ENCODE measurements at regions not wholly inside any gene's neighbourhood (a gene's known extent, or its start where the extent isn't known, plus 50 kb on each side); places are given as distances from the start of the nearest gene placed in this dataset.

DNA sequence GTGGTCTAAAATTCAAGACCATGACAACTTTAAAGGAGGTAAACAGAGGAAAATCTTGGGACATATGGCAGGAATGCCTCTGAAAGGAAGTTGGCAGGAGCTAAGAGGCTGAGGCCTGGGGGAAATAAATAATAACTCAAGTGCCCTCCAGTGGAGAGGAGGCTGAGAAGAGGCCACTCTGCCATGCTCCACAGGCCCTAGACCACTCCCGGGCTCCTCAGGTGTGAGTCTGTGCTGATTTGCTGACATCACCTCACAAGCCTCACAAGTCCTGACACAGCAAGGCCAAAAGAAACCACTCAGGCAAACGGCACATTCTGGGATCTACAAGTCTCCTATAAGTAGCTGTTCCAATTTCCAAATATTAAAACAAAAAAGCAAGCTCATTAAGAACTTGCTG, 91.0 kb upstream of the RIPOR2 start:
- TF ChIP-seq, protein P1, sequence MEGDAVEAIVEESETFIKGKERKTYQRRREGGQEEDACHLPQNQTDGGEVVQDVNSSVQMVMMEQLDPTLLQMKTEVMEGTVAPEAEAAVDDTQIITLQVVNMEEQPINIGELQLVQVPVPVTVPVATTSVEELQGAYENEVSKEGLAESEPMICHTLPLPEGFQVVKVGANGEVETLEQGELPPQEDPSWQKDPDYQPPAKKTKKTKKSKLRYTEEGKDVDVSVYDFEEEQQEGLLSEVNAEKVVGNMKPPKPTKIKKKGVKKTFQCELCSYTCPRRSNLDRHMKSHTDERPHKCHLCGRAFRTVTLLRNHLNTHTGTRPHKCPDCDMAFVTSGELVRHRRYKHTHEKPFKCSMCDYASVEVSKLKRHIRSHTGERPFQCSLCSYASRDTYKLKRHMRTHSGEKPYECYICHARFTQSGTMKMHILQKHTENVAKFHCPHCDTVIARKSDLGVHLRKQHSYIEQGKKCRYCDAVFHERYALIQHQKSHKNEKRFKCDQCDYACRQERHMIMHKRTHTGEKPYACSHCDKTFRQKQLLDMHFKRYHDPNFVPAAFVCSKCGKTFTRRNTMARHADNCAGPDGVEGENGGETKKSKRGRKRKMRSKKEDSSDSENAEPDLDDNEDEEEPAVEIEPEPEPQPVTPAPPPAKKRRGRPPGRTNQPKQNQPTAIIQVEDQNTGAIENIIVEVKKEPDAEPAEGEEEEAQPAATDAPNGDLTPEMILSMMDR (IDR thresholded peaks at IDR 0.05): no peak
- TF ChIP-seq, protein P2, sequence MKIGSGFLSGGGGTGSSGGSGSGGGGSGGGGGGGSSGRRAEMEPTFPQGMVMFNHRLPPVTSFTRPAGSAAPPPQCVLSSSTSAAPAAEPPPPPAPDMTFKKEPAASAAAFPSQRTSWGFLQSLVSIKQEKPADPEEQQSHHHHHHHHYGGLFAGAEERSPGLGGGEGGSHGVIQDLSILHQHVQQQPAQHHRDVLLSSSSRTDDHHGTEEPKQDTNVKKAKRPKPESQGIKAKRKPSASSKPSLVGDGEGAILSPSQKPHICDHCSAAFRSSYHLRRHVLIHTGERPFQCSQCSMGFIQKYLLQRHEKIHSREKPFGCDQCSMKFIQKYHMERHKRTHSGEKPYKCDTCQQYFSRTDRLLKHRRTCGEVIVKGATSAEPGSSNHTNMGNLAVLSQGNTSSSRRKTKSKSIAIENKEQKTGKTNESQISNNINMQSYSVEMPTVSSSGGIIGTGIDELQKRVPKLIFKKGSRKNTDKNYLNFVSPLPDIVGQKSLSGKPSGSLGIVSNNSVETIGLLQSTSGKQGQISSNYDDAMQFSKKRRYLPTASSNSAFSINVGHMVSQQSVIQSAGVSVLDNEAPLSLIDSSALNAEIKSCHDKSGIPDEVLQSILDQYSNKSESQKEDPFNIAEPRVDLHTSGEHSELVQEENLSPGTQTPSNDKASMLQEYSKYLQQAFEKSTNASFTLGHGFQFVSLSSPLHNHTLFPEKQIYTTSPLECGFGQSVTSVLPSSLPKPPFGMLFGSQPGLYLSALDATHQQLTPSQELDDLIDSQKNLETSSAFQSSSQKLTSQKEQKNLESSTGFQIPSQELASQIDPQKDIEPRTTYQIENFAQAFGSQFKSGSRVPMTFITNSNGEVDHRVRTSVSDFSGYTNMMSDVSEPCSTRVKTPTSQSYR (CRISPR knock-in tag; IDR thresholded peaks at IDR 0.05): no peak
- TF ChIP-seq ZNF317 (CRISPR knock-in tag; IDR thresholded peaks at IDR 0.05; ENCODE audit: borderline replicate concordance, low read depth) (no peak), CBFB (CRISPR knock-in tag; IDR thresholded peaks at IDR 0.05; ENCODE audit: low read depth) (no peak), IRF2 (CRISPR knock-in tag; IDR thresholded peaks at IDR 0.05; ENCODE audit: borderline replicate concordance, low read depth) (no peak), ZNF396 (CRISPR knock-in tag; IDR thresholded peaks at IDR 0.05; ENCODE audit: borderline replicate concordance) (no peak)

All from WTC11 (cell line).